ENCODE measurements at regions not wholly inside any gene's neighbourhood (a gene's known extent, or its start where the extent isn't known, plus 50 kb on each side); places are given as distances from the start of the nearest gene placed in this dataset.

DNA sequence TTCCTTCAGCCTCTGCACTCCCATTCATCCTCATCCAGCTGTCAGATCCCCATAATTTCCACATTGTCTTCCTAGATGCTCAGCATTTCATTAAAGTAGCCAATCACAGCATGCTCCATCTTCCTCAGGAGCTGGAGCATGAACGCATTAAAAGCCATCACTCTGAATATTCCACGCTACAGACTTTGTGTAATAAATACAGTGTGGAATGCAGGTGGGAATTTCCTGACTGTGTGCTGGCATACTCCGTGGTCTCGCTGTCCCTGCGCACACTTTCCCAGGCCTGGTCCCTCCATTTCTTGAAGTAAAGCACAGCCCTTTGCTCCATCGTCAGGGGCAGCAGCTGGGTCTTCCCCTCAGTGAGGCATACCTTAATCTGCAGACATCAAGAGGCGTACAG, 123.7 kb upstream of the NCK2 start:
- no peak for DNase-seq (ENCODE audit: low read depth in 2 of 2)

DNA sequence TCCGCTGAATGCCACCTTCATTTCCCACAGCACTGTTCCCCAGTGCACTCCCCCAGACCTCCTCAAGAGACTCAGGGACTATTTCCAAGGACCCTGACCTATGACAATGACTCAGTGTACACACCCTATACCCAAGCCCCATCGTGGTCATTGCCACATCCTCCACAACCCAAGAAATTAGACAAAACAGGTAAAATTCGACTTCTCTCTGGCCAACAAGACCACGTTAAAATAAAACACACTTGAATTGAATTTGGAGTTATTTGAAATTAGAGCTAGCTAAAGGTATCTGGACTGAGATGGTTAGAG, 126.4 kb upstream of the NCK2 start:
- no peak for DNase-seq (ENCODE audit: low read depth in 2 of 2)

DNA sequence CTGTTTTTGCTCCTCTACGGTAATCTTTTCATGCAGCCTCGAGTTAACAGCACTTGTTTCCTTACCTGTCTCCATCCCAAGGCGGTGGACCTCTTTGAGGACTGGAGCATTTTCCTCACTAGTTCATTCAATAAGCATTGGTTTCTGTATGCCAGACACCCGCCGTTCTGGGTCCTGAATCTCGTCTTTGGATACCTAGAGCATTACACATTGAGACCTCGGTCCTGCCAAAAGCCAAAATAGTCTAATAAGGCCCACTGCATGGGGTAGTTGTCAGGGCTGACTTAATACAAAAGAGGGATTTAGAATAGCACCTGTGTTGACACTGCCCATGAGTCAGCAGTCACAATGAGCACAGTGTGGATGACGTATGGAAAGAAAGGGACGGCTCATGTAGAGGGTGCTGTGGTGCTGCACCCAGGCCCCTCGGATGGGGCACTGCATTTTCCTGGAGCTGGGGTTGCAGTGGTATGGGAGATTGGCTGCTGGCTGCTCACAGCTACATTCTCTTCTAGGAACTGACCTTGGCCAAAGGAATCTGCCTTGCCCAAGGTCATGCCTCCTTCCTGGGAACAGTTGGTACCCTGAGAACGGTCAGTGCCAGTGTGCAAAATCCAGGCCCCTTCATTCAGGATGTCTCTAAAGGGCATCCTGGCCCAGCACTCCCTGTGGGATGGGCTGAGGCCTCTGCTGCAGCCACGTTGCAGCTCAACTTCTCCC, 126.9 kb upstream of the NCK2 start:
- DNase-seq (ENCODE audit: low read depth in 2 of 2) = no peak

DNA sequence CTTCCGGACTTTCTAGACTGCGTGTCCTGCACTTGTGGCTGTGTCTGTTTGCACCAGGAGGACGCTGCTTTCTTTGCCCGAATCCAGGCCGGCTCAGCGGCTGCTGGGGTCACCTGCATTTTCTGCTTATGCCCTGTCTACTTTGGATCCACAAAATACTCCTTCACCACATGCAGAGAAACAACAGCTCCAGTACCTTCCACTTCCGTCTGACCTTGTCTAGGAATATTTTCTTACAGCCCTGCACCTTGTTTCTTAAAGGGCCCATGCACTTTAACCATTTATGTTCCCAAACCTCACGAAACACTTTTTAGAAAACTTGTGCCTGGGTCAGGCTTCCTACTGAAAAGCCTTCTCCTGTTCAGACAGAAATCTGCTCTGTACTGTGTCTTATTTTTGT, 129.4 kb upstream of the NCK2 start:
- DNase-seq (ENCODE audit: low read depth in 2 of 2) = no peak

DNA sequence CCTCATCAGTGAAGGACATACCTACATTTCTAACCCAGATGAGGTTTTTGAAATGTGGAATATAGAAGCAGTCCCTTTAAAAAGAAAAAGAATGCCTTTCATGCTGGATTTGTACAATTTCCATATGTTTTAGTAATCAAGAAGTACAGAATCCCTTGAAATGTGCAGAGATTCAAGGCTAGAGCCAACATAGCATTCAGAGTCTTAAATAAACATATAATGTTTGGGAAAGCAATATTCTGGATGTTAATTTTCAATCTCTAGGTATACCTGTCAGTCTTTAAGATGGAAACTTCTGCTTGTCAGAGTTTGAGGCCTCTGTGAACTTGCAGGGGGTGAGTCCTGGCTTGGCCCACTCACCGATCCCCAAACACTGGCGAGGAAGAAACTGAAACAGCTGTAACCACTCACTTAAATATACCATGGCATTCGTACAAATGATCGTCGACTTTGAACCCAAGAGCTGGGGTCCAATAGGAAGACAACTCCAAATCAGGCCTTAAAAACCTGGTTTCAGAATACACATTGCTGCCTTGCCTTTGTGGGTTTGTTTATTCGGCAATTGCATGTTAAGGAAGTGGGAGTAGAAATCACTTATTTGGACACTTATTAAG, 132.8 kb upstream of the NCK2 start:
- DNase-seq (ENCODE audit: low read depth in 2 of 2) = no peak

DNA sequence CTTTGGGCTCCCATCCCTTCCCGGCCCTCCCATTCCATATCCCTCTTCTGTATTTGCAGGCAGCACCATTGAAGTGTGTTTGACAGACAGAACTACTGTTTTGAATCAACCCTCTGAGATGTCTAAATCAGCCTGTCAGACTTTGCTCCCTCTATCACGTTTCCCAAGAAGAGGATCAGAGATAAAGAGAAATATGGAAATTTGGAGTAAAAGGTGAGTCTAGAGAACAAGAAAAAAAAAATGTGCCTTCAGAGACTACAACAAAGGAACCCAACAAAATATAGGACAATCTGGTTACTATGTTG, 133.4 kb upstream of the NCK2 start:
- no peak for DNase-seq (ENCODE audit: low read depth in 2 of 2)

DNA sequence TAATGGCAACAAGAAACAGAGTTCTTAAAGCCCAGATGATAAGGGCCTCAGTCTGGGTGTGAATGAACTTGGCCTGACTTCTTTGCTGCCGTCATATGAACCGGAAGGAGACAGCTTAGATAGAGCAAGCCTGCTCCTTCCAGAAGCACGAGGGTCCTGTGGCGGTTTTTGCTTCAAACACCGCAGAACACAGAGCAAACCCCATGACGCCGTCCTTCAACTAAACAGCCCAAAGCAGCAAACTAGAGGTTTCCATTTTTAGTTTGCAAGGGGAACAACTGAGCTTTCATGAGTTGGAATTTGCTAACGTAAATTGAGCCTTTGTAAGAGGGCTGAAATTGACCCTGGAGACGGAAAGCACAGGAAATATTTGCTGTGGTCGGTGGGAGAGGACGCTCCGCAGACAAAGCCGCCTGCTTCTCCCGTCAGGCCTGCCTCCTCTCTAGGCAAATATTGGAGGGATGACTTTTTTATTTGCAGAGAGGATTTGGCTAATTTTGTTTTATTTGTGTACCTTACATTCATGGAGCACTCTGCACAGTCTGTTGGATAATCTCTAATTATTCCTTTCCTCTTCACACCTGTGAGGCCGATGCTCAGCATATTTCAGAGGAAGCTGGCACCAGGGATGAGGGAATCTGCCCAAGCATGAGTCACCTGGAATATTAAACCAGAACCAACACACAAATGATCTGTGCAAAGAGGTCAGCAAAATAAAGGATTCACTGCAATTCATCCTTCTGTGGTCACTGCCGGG, 134.0 kb upstream of the NCK2 start:
- no peak for DNase-seq (ENCODE audit: low read depth in 2 of 2)

DNA sequence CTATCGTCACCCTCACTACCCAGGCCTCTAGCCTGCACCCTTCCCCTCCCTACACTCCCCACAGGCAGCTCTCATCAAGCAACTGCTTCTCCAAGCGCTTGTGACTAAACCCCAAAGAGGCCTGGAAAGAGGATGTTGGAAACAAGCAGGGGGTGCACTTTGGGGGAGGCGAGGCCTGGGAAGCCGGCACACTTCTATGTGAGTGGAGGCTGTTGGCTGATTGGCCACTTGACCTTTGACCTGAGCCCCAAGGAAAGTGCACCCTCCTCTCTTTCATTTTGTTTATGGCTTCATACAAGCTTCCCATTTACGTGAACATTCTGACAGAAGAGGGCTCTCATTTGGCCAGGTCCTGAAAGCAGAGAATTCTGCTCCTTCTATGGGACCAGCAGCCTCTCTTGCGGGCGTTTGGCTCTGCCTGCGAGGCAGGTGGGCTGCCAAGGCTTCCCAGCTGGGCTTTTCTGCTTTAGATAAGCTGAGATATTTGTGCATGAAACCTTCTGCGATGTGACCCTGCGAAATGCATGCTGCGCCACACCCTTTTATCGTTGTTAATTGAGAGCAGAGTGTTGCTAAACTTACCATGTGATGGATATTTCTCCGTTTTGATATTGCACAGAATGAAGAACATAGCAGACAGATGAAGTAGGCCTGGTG, 134.8 kb upstream of the NCK2 start:
- no peak for DNase-seq (ENCODE audit: low read depth in 2 of 2)

DNA sequence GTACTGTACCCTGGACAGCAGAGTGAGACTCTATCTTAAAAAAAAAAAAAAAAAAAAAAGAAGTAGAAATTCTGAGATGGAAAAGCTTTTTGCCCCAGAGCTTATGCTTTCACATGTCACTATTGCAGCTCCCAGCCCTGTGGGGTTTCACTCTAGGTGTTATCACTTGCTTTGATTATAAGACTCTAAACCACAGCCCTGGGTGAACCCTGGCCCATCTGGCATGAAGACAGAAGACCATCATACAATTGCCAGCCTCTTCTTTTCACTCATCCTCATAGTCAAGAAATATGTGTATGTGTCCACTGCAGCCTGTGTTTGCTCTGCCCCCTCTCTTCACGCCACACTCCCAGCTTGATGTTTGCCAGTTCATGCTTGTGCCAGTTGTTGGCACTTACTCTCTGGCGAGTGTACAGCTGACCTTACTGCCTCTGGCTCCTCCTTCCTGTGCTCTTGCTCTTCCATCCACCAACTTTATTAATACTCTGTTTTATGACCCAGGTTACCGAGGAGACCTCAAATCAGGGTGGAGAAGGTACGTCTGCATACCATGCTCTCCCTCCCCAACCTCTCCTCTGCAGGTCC, 136.7 kb upstream of the NCK2 start:
- no peak for DNase-seq (ENCODE audit: low read depth in 2 of 2)

DNA sequence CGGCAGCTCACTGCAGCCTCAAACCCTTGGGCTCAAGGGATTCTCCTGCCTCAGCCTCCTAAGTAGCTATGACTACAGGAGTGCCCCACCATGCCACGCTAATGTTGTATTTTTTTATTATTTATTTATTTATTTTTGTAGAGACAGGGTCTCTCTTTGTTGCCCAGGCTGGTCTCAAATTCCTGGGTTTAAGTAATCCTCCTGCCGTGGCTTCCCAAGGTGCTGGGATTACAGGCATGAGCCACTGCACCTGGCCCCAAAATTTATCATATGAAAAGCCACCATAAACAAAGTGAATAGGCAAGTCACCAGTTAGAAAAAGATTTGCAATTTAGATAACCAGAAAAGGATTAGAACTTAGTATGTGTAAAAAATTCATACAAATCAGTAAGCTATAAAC, 138.6 kb upstream of the NCK2 start:
- no peak for DNase-seq (ENCODE audit: low read depth in 2 of 2)

DNA sequence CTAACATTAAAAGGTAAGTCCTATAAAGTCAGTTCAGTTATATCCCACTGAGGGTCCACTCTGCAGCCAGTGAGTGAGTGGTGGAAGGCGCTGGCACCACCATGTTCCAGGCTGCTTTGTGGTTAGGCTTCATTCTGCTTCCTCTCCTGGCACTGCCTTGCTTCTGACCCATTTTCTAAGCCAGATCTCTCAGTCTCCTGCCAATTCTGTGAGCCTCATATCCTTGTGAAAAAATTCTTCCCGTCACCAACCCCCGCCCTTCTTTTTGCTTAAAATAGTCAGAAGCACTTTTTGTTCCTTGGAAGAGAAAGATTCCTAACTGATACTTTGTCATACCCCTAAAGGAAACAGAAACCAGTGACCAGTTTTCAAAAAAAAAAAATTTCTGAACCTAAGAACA, 139.8 kb upstream of the NCK2 start:
- no peak for DNase-seq (ENCODE audit: low read depth in 2 of 2)

DNA sequence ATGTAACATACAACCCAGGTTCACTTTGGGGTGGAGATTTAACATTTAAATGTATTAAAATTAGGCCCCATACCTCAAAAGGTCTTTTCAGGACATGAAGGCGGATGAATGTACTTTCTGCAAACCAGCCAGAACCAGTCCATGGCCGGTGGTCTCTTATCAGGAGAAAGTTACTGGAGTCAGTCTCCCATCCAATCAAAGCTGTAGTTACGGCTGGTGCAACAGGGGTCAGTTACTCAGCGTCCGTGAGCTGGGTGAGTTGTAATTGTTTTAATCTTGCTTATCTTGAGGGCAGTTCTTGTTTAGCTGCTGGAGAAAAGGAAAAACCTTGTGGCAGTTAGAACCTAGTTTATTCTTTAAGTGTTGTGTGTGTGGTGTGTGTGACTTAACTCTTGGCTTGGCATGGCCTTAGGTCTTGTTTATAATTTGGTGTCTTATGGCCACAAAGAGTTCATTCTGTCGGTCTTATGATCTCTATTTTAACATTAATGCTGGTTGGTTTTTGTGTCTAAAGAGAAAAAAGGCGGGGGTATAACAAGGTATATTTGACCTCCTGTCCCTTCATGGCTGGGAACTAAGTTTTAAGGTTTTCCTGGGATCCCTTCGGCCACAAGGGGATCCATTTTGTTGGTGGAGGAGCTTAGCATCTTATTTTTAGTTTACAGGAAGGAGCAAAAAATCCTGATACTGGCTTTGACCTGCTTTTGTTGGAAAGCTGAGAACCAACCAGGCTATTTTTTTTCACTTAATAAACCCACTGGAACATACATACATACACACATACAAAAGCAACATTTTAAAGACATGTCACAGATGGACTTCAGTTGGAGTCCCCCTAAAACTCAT, 143.5 kb upstream of the NCK2 start:
- no peak for DNase-seq (ENCODE audit: low read depth in 2 of 2)

DNA sequence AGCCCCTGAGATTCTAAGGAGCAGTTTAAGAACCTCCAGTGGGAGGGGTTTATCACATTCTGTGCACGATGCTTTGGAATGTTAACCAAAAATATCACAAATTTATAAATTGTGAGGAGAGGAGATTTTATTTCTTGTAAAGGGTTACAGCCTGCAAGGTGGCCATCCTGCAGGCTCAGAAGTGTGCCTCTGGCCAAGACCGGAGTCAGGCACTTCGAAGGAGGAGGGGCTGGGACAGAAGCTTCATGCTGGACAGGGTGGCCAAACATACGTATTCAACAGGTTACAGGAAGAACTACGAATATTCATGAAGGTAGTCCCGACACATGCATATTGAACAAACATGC, 144.1 kb upstream of the NCK2 start:
- no peak for DNase-seq (ENCODE audit: low read depth in 2 of 2)

DNA sequence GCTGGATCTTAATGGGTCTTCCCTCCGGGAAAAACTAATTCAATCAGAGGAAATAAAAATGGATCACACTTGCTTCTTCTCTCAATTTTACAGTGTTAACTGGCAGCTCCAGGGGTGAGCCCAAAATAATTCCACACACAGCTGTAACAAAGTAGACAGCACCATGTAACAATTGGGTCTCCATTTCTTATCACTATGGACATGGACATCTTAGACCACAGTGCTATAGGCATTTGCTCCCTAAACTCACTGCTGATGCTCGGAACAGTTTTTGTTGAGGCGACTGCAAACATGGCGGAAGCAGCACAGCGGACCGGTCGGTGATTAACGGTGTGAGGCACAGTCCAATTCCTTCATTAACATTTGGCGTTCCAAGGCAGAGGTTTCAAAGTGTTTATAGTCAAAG, 144.7 kb upstream of the NCK2 start:
- DNase-seq (ENCODE audit: low read depth in 2 of 2) = no peak

DNA sequence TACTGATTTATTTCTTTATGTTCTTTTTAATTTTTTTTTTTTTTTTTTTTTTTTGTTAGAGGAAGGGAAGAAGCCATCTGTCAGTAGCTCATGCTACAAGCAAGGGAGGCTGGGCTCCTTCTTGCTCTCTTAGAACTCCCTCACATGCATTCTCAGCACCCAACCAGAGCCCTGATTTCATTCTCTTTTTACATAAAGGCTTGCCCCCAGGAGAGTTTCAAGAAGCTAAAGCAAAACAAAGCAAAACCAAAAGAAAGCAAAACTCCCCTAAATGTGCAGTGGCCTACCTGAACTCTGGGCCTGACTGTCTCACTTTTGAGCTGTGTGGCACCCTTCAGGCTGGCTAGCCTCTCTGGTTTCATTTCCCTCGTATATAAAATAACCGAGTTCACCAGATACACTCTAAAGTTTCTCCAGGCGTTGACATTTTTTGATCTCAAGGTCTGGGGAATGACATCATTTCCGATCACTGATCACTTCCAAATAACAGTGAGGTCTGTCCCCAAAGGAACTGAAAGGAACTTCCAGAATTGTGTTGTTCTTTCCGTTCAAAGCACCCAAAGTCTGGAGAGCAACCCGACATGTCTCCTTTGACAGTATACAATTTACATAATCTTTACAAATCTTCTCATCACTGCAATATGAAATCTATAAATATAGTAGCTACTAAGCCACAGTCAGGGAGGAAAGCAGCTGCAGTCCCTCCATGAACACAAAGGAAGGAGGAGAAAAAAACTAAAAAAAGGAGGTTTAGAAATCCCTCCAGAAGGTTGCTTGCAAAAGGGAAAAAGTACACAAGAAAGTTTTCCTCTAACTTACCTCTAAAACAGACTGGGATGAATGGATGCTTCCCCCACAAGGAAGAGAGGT, 145.6 kb upstream of the NCK2 start:
- no peak for DNase-seq (ENCODE audit: low read depth in 2 of 2)

DNA sequence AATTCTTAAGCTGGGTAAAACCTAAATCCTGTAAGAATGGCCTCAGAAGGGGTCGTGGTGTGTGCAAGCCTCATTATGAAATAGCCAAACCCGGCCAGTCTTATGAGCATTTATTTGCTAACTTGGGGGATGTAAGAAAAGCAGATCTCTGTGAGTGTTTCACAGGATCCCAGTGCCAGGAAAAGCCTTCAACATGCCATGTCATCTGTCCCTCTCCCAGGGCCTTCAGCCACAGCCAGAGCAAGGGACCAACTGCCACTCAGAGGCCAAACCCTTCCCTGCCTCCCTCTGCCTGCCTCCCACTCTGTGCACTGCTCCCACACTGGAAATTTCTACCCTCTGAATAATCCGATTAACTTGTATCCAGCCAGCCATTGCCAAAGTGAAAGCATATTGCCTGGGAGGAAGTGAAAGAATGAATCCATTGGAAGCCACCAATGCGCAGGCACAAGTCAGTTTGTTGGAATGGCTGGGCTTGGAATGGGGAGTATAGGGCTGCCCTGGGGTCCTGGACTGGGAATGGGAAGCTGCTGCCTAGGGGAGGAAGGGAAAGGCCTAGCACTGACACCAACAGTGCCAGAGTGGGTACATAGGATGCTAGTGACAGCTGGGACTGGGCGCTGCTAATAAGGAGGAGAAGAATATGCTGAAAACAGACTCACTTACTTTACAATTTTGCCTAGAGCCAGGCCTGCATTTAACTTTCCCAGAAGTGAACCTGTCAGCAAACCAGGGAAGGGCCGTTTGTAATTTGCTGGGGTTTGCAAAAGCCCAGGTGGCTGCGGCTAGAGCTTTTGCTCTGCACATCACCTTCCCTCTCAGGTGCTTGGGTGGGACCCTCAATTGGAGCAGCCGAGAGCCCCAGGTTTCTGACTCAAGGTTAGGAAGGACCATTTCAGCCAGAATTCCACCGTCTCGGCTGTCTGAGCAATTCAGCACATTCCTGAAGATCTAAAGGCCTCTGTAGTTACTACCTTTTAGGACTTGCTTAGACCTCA, 146.6 kb upstream of the NCK2 start:
- no peak for DNase-seq (ENCODE audit: low read depth in 2 of 2)

DNA sequence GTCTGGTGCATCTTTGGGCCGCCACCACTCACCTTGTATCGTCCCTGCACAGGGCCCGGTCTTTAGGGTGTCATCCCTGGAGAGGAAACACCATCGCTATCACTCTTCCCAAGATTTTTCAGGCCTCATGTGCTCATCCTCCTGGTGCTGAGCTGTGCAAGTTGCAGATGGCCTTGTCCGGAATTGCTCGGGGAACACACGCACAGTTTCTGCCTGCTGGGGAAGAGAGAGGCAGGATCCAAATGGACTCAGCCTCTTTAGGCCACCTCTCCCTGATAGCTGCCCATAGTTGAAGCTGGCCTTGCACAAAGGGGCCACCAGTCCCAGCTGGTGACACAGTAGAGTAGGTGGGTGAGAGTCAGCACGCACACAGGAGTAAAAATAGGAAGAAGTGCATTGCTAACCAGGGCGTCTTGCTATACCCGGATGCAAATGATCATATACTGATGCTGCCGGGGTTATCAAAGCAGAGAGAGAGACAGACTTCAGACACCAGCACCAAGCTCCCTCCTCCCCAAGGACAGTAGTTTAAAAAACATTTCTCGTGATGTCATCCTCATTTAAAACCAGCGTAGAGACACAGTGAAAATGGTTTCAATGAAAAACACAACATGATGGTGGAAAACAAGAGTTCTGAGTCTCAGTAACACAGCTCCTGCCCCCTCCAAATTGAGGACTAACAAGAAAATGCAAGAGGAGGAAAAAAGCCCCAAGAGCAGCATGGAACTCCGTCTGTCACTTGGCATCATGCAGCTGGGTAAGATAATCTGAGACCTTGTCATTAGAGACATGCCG, 147.5 kb upstream of the NCK2 start:
- DNase-seq (ENCODE audit: low read depth in 2 of 2) = no peak

DNA sequence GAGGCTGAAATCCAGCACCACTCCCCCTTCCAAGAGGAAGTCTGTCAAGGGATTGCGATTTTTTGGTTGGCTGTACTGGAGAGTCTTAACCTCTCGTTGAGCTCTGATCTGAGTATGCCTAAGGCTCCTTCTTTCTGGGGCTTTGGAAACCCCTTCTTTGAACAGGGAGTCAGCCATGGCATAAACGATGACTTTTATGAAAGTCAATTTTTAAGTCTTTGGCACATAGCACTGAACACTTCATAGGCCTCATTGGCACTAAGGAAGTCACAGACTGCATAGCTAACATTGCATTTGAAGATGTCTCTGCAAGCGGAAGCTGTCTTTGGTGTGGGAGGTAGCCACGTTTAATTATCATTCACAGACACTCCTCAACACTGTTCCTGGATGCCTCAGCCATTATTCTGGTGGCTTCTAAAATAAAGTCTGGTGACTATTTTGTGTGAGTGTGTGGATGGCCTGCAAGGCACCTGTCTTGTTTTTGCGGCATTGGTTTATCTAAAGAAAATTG, 148.2 kb upstream of the NCK2 start:
- no peak for DNase-seq (ENCODE audit: low read depth in 2 of 2)

DNA sequence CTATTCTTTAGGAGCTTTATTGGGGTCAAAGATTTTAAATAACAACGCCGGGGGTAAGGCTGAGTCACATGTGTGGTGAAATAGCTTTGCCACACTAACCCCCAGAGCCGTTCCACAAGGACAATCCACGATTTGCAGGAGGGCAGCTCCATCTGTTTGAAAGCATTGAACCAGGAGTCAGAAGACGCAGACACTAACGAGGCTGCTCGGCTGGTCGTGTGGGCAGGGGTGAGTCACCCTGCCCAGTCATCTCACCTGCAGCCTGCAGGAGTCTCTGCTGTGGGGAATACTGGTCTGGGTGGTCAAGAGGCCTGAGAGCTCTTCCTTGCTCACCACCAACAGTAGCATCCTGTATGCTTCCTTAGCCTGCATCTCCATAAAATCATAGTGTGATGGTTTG, 149.2 kb upstream of the NCK2 start:
- DNase-seq (ENCODE audit: low read depth in 2 of 2) = no peak
